Mesenchymal stem cell (in vitro differentiated cells and primary cell): ENCODE measurements at regions not wholly inside any gene's neighbourhood (a gene's known extent, or its start where the extent isn't known, plus 50 kb on each side); places are given as distances from the start of the nearest gene placed in this dataset.

Experiments used
- DNase-seq: peaks from one replicate; pipeline ENCODE4 v3.0.0-alpha.2; 2013
- H2AFZ ChIP-seq: one replicate; pipeline ENCODE4 v1.6.1; 2013; ENCODE audit warnings: low read depth, mild to moderate bottlenecking, control low read depth, inconsistent platforms, low read length, moderate library complexity
- H2AK5ac ChIP-seq: 2 replicates; pipeline ENCODE4 v1.6.1; 2013; ENCODE audit warnings: low read length, moderate library complexity, mild to moderate bottlenecking, inconsistent platforms; ENCODE audit not compliant: severe bottlenecking
- H2BK120ac ChIP-seq: one replicate; pipeline ENCODE4 v1.6.1; 2013; ENCODE audit warnings: low read depth, mild to moderate bottlenecking, inconsistent platforms, low read length, moderate library complexity
- H2BK12ac ChIP-seq, 2 experiments: one replicate each; pipeline ENCODE4 v1.6.1; 2013; ENCODE audit warnings: inconsistent platforms in 2 of 2, low read length in 2 of 2, mild to moderate bottlenecking in 2 of 2, moderate library complexity in 2 of 2, control low read depth in 1 of 2
- H2BK15ac ChIP-seq: one replicate; pipeline ENCODE4 v1.6.1; 2013; ENCODE audit warnings: mild to moderate bottlenecking, low read depth, inconsistent platforms; ENCODE audit not compliant: poor library complexity, severe bottlenecking
- H2BK5ac ChIP-seq: 2 replicates; pipeline ENCODE4 v1.6.1; 2013; ENCODE audit warnings: low read depth, mild to moderate bottlenecking, low read length, control low read depth, inconsistent platforms; ENCODE audit not compliant: poor library complexity, severe bottlenecking
- H3K14ac ChIP-seq, 2 experiments: one replicate each; pipeline ENCODE4 v1.6.1; 2013; ENCODE audit warnings: inconsistent platforms in 2 of 2, low read length in 2 of 2, control low read depth in 1 of 2, mild to moderate bottlenecking in 1 of 2, moderate library complexity in 1 of 2
- H3K18ac ChIP-seq, 2 experiments: one replicate each; pipeline ENCODE4 v1.6.1; 2013; ENCODE audit warnings: inconsistent platforms in 2 of 2, low read length in 2 of 2, control low read depth in 1 of 2, low read depth in 1 of 2, mild to moderate bottlenecking in 1 of 2
- H3K23ac ChIP-seq, 2 experiments: one replicate each; pipeline ENCODE4 v1.6.1; 2013; ENCODE audit warnings: inconsistent platforms in 2 of 2, low read length in 2 of 2, mild to moderate bottlenecking in 2 of 2, moderate library complexity in 2 of 2, control low read depth in 1 of 2
- H3K27ac ChIP-seq: 2 replicates; pipeline ENCODE4 v1.5.1; 2013; ENCODE audit warnings: mild to moderate bottlenecking, moderate library complexity, low read length, control low read depth, inconsistent platforms; ENCODE audit not compliant: poor library complexity, severe bottlenecking
- H3K27me3 ChIP-seq, 2 experiments: 2 replicates each; pipeline versions ENCODE4 v1.6.1 to v1.7.0; 2013; ENCODE audit warnings: low read length in 2 of 2, mild to moderate bottlenecking in 2 of 2, moderate library complexity in 2 of 2, control low read depth in 1 of 2, inconsistent platforms in 1 of 2; ENCODE audit not compliant: control insufficient read depth in 1 of 2, insufficient read depth in 1 of 2
- H3K36me3 ChIP-seq, 2 experiments: 2 replicates each; pipeline versions ENCODE4 v1.6.1 to v1.7.0; 2013; ENCODE audit warnings: low read length in 2 of 2, control low read depth in 1 of 2, inconsistent platforms in 1 of 2, low read depth in 1 of 2, mild to moderate bottlenecking in 1 of 2; ENCODE audit not compliant: insufficient read depth in 2 of 2, control insufficient read depth in 1 of 2
- H3K4ac ChIP-seq, 2 experiments: one replicate each; pipeline ENCODE4 v1.6.1; 2013; ENCODE audit warnings: inconsistent platforms in 2 of 2, low read length in 2 of 2, mild to moderate bottlenecking in 2 of 2, moderate library complexity in 2 of 2, control low read depth in 1 of 2, low read depth in 1 of 2
- H3K4me1 ChIP-seq: 2 replicates; pipeline ENCODE4 v1.6.1; 2013; ENCODE audit warnings: low read depth, low read length, control low read depth; ENCODE audit not compliant: control insufficient read depth, insufficient read depth
- H3K4me2 ChIP-seq: 2 replicates; pipeline ENCODE4 v1.6.1; 2013; ENCODE audit warnings: low read length, mild to moderate bottlenecking, inconsistent platforms; ENCODE audit not compliant: poor library complexity, severe bottlenecking
- H3K4me3 ChIP-seq, 2 experiments: 2 replicates each; pipeline versions ENCODE4 v1.5.1 to v1.7.0; 2013; ENCODE audit warnings: low read length in 2 of 2, mild to moderate bottlenecking in 2 of 2, control low read depth in 1 of 2, low read depth in 1 of 2; ENCODE audit not compliant: insufficient read depth in 1 of 2
- H3K79me1 ChIP-seq: replicated peaks from 2 replicates; pipeline ENCODE4 v1.6.1; 2013; ENCODE audit warnings: mild to moderate bottlenecking, control low read depth, low read length, inconsistent platforms; ENCODE audit not compliant: poor library complexity, severe bottlenecking
- H3K9ac ChIP-seq: 2 replicates; pipeline ENCODE4 v1.7.0; 2013; ENCODE audit warnings: mild to moderate bottlenecking, low read length, moderate library complexity
- H3K9me3 ChIP-seq: 2 replicates; pipeline ENCODE4 v1.7.0; 2013; ENCODE audit warnings: mild to moderate bottlenecking, low read length; ENCODE audit not compliant: control insufficient read depth
- H4K8ac ChIP-seq: one replicate; pipeline ENCODE4 v1.6.1; 2013; ENCODE audit warnings: inconsistent platforms, mild to moderate bottlenecking, low read length, moderate library complexity
- H4K91ac ChIP-seq: one replicate; pipeline ENCODE4 v1.6.1; 2013; ENCODE audit warnings: mild to moderate bottlenecking, low read length, inconsistent platforms
- WGBS: methylation state at CpG from one replicate; pipeline ENCODE4 v1.1.7; 2013; ENCODE audit warnings: mixed read lengths; 5-methylcytosine and 5-hydroxymethylcytosine counted together

- Histone ChIP-seq H2BK5ac (no peak overlapping the region), H3K27ac (no peak overlapping the region), H2AK5ac (no peak overlapping the region), H3K18ac (no peak overlapping the region), H3K79me1 (no peaks in the 10 kb centered on the region), H4K8ac (no peak overlapping the region), H3K36me3 (no peaks in the 10 kb centered on the region), H3K4me2 (no peak overlapping the region), H3K4me3 (no peak overlapping the region), H2BK120ac (no peak overlapping the region), H3K23ac (no peak overlapping the region), H2AFZ (no peak overlapping the region), H2BK15ac (no peak overlapping the region), H3K14ac (no peak overlapping the region), H3K4ac (no peak overlapping the region), H3K4me1 (no peaks in the 10 kb centered on the region), H3K27me3 (no peaks in the 10 kb centered on the region), H3K9me3 (peaks cover 7% of the 10 kb centered on the region), H3K9ac (no peak overlapping the region), H4K91ac (no peak overlapping the region), H2BK12ac (no peak overlapping the region)
- no CpG with 5 or more reads among the region's 3 CpGs for WGBS
- DNase-seq: no peak
Observed at GRCh38 chr13:34276764-34277163, 458.8 kb downstream of the RFC3 start.

GRCh38 chr13:34277936-34278335 is 460.0 kb downstream of the RFC3 start:
- Histone ChIP-seq H2BK120ac (no peak overlapping the region), H2AFZ (no peak overlapping the region), H2BK12ac (no peak overlapping the region), H3K18ac (no peak overlapping the region), H4K91ac (no peak overlapping the region), H3K23ac (no peak overlapping the region), H3K79me1 (no peaks in the 10 kb centered on the region), H4K8ac (no peak overlapping the region), H3K9ac (no peak overlapping the region), H3K14ac (no peak overlapping the region), H3K36me3 (no peaks in the 10 kb centered on the region), H3K4me3 (no peak overlapping the region), H3K4ac (no peak overlapping the region), H3K4me2 (no peak overlapping the region), H3K9me3 (peaks cover 7% of the 10 kb centered on the region), H3K27ac (no peak overlapping the region), H3K27me3 (no peaks in the 10 kb centered on the region), H2AK5ac (no peak overlapping the region), H2BK5ac (no peak overlapping the region), H3K4me1 (no peaks in the 10 kb centered on the region), H2BK15ac (no peak overlapping the region)
- DNase-seq: no peak
- WGBS: 58% methylated on average over 4 of the region's 4 CpGs

GRCh38 chr13:34278780-34279179 is 460.8 kb downstream of the RFC3 start:
- H3K4me3 ChIP-seq: no peak overlapping the region
- H2BK120ac ChIP-seq: no peak overlapping the region
- H3K9ac ChIP-seq: no peak overlapping the region

DNA sequence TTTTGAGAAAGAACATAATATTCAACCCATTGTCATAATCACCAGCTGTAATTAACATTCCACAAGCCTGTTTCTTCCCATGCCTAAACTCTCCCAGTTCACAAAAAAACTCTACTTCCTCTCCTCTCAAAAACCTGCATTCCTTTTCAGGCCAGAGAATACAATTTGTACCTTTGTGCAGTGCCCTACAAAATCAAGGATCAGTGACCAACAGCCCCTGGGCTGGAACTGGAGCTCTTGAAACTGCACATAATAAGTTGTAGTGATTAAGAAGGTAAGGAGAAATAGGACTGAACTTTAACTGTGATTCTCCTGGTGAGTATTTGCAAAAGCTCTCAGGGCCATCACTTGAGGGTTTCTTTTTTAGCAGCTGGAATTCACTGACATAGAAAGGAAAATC is 472.7 kb downstream of the RFC3 start:
- H3K79me1 ChIP-seq: no peaks in the 10 kb centered on the region
- no peak overlapping the region for H2BK15ac ChIP-seq
- no peaks in the 10 kb centered on the region for H3K4me1 ChIP-seq
- no peak overlapping the region for H3K9ac ChIP-seq
- no peak overlapping the region for H2AK5ac ChIP-seq
- H3K36me3 ChIP-seq: no peaks in the 10 kb centered on the region
- no peak overlapping the region for H2BK5ac ChIP-seq
- DNase-seq: no peak
- no peak overlapping the region for H2BK120ac ChIP-seq
- H3K9me3 ChIP-seq: no peaks in the 10 kb centered on the region
- H3K27me3 ChIP-seq: no peaks in the 10 kb centered on the region
- no peak overlapping the region for H3K4me3 ChIP-seq
- H3K4ac ChIP-seq: no peak overlapping the region
- no peak overlapping the region for H3K18ac ChIP-seq
- no peak overlapping the region for H3K23ac ChIP-seq
- no peak overlapping the region for H3K14ac ChIP-seq
- no peak overlapping the region for H3K4me2 ChIP-seq
- no peak overlapping the region for H3K27ac ChIP-seq
- H2AFZ ChIP-seq: no peak overlapping the region
- H4K91ac ChIP-seq: no peak overlapping the region
- no peak overlapping the region for H2BK12ac ChIP-seq
- no peak overlapping the region for H4K8ac ChIP-seq

More at GRCh38 chr13:34278780-34279179, 460.8 kb downstream of the RFC3 start:
- no peak overlapping the region for H3K4ac ChIP-seq
- H3K27ac ChIP-seq: no peak overlapping the region
- H3K23ac ChIP-seq: no peak overlapping the region
- WGBS: 100% methylated on average over 1 of the region's 2 CpGs
- H4K91ac ChIP-seq: no peak overlapping the region
- no peak overlapping the region for H3K14ac ChIP-seq
- no peaks in the 10 kb centered on the region for H3K36me3 ChIP-seq
- H4K8ac ChIP-seq: no peak overlapping the region
- no peak overlapping the region for H2AFZ ChIP-seq
- no peak overlapping the region for H2AK5ac ChIP-seq
- H2BK15ac ChIP-seq: no peak overlapping the region
- H3K9me3 ChIP-seq: peaks cover 10% of the 10 kb centered on the region
- no peaks in the 10 kb centered on the region for H3K27me3 ChIP-seq
- no peaks in the 10 kb centered on the region for H3K4me1 ChIP-seq
- no peak overlapping the region for H3K4me2 ChIP-seq
- H2BK12ac ChIP-seq: no peak overlapping the region
- no peak overlapping the region for H3K18ac ChIP-seq
- no peaks in the 10 kb centered on the region for H3K79me1 ChIP-seq
- no peak overlapping the region for H2BK5ac ChIP-seq
- DNase-seq: no peak
